ENCODE measurements at regions not wholly inside any gene's neighbourhood (a gene's known extent, or its start where the extent isn't known, plus 50 kb on each side); places are given as distances from the start of the nearest gene placed in this dataset.
A peak's percentile ranks its signal among the peaks of the same experiment; 100 is the strongest.

DNA sequence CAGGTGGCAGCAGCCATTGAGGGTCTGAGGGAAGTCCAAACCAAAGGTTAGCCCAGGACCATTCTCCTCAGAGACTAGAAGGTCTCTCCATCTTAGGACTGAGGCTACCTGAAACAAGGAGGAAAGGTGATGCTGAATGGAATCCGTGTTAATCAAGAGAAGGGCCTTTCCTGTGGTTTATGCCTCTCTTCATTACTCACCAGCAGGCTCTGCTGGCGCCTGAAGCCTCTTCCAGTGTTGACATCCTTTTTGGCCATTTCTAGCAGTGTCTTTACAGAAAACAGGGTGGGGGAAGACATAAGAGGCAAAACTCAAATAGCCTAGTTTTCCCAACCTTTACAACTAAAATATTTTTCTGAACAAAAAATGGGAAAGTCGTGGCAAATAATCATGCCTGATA lies 98.0 kb downstream of the ENC1 start (continued):
- TF ChIP-seq, protein P1, sequence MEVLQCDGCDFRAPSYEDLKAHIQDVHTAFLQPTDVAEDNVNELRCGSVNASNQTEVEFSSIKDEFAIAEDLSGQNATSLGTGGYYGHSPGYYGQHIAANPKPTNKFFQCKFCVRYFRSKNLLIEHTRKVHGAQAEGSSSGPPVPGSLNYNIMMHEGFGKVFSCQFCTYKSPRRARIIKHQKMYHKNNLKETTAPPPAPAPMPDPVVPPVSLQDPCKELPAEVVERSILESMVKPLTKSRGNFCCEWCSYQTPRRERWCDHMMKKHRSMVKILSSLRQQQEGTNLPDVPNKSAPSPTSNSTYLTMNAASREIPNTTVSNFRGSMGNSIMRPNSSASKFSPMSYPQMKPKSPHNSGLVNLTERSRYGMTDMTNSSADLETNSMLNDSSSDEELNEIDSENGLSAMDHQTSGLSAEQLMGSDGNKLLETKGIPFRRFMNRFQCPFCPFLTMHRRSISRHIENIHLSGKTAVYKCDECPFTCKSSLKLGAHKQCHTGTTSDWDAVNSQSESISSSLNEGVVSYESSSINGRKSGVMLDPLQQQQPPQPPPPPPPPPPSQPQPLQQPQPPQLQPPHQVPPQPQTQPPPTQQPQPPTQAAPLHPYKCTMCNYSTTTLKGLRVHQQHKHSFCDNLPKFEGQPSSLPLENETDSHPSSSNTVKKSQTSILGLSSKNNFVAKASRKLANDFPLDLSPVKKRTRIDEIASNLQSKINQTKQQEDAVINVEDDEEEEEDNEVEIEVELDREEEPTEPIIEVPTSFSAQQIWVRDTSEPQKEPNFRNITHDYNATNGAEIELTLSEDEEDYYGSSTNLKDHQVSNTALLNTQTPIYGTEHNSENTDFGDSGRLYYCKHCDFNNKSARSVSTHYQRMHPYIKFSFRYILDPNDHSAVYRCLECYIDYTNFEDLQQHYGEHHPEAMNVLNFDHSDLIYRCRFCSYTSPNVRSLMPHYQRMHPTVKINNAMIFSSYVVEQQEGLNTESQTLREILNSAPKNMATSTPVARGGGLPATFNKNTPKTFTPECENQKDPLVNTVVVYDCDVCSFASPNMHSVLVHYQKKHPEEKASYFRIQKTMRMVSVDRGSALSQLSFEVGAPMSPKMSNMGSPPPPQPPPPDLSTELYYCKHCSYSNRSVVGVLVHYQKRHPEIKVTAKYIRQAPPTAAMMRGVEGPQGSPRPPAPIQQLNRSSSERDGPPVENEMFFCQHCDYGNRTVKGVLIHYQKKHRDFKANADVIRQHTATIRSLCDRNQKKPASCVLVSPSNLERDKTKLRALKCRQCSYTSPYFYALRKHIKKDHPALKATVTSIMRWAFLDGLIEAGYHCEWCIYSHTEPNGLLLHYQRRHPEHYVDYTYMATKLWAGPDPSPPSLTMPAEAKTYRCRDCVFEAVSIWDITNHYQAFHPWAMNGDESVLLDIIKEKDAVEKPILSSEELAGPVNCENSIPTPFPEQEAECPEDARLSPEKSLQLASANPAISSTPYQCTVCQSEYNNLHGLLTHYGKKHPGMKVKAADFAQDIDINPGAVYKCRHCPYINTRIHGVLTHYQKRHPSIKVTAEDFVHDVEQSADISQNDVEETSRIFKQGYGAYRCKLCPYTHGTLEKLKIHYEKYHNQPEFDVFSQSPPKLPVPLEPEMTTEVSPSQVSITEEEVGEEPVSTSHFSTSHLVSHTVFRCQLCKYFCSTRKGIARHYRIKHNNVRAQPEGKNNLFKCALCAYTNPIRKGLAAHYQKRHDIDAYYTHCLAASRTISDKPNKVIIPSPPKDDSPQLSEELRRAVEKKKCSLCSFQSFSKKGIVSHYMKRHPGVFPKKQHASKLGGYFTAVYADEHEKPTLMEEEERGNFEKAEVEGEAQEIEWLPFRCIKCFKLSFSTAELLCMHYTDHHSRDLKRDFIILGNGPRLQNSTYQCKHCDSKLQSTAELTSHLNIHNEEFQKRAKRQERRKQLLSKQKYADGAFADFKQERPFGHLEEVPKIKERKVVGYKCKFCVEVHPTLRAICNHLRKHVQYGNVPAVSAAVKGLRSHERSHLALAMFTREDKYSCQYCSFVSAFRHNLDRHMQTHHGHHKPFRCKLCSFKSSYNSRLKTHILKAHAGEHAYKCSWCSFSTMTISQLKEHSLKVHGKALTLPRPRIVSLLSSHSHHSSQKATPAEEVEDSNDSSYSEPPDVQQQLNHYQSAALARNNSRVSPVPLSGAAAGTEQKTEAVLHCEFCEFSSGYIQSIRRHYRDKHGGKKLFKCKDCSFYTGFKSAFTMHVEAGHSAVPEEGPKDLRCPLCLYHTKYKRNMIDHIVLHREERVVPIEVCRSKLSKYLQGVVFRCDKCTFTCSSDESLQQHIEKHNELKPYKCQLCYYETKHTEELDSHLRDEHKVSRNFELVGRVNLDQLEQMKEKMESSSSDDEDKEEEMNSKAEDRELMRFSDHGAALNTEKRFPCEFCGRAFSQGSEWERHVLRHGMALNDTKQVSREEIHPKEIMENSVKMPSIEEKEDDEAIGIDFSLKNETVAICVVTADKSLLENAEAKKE (CRISPR knock-in tag; IDR thresholded peaks at IDR 0.05) = no peak
- TF ChIP-seq, protein P2, sequence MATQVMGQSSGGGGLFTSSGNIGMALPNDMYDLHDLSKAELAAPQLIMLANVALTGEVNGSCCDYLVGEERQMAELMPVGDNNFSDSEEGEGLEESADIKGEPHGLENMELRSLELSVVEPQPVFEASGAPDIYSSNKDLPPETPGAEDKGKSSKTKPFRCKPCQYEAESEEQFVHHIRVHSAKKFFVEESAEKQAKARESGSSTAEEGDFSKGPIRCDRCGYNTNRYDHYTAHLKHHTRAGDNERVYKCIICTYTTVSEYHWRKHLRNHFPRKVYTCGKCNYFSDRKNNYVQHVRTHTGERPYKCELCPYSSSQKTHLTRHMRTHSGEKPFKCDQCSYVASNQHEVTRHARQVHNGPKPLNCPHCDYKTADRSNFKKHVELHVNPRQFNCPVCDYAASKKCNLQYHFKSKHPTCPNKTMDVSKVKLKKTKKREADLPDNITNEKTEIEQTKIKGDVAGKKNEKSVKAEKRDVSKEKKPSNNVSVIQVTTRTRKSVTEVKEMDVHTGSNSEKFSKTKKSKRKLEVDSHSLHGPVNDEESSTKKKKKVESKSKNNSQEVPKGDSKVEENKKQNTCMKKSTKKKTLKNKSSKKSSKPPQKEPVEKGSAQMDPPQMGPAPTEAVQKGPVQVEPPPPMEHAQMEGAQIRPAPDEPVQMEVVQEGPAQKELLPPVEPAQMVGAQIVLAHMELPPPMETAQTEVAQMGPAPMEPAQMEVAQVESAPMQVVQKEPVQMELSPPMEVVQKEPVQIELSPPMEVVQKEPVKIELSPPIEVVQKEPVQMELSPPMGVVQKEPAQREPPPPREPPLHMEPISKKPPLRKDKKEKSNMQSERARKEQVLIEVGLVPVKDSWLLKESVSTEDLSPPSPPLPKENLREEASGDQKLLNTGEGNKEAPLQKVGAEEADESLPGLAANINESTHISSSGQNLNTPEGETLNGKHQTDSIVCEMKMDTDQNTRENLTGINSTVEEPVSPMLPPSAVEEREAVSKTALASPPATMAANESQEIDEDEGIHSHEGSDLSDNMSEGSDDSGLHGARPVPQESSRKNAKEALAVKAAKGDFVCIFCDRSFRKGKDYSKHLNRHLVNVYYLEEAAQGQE (IDR thresholded peaks at IDR 0.05; ENCODE audit: unreplicated experiment) = no peak

DNA sequence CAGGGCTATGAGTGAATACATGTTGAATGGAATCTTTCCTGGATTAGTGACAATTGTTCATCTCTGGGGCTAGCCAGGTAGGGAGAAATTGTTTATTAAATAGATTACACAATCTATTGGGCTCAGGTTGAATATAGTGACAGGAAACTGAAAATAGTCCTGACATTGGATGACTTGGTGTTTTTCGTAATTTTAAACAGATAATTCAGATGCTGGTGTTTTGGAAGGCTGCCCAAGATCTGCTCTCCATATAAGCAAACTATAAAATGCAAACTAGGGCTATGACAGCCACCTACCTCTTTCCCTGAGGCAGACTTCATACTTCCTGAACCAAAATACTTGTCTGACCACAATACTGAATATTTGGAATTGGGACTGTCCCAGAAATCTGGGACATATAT lies 99.1 kb downstream of the ENC1 start:
- Mint-ChIP-seq H3K4me1 (peaks cover 66% of the 10 kb centered on the region), H3K27ac (no peak overlapping the region), H3K27me3 (ENCODE audit: insufficient read depth, low read depth, poor library complexity) (peaks cover 3% of the 10 kb centered on the region), H3K36me3 (ENCODE audit: low read depth) (no peaks in the 10 kb centered on the region), H3K9me3 (no peaks in the 10 kb centered on the region; the same call in 2 of the 3 replicates), H3K4me3 (no peak overlapping the region)
- H4K20me1 ChIP-seq (replicated peaks; ENCODE audit: insufficient read depth) = no peaks in the 10 kb centered on the region
- H3K9me2 ChIP-seq (ENCODE audit: insufficient read depth) = peaks cover 11% of the 10 kb centered on the region; the same call in 1 of the 2 replicates
- DNase-seq (ENCODE audit: low spot score) = no peak
- H3K4me1 ChIP-seq (ENCODE audit: insufficient read depth) = peaks cover 49% of the 10 kb centered on the region
- H3K79me2 ChIP-seq (replicated peaks; ENCODE audit: insufficient read depth) = no peaks in the 10 kb centered on the region
- no peak overlapping the region for H3K4me3 ChIP-seq
- ATAC-seq = no peak
- no peak overlapping the region for H2AFZ ChIP-seq
- H3K27ac ChIP-seq (ENCODE audit: low read depth) = peak overlapping the region; percentile 58; the same call in 1 of the 2 replicates
- 0 out of 2 replicates have a peak, but pooled peaks cover 8% of the 10 kb centered on the region for H3F3A ChIP-seq (replicated peaks; ENCODE audit: low read depth)
- H3K4me2 ChIP-seq = peak overlapping the region; percentile 14
- no peaks in the 10 kb centered on the region for H3K36me3 ChIP-seq (ENCODE audit: insufficient read depth)
- H3K27me3 ChIP-seq (ENCODE audit: insufficient read depth) = no peaks in the 10 kb centered on the region
- TF ChIP-seq, protein P1 (CRISPR knock-in tag; IDR thresholded peaks at IDR 0.05) = no peak
- no peak for TF ChIP-seq JUNB (IDR thresholded peaks at IDR 0.05; ENCODE audit: unreplicated experiment)
- TF ChIP-seq, protein P3, sequence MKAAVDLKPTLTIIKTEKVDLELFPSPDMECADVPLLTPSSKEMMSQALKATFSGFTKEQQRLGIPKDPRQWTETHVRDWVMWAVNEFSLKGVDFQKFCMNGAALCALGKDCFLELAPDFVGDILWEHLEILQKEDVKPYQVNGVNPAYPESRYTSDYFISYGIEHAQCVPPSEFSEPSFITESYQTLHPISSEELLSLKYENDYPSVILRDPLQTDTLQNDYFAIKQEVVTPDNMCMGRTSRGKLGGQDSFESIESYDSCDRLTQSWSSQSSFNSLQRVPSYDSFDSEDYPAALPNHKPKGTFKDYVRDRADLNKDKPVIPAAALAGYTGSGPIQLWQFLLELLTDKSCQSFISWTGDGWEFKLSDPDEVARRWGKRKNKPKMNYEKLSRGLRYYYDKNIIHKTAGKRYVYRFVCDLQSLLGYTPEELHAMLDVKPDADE (IDR thresholded peaks at IDR 0.05) = no peak

Data from GM23338 (cell line).